ENCODE measurements at regions not wholly inside any gene's neighbourhood (a gene's known extent, or its start where the extent isn't known, plus 50 kb on each side); places are given as distances from the start of the nearest gene placed in this dataset.

- H3K9me3 ChIP-seq (ENCODE audit: low read depth, low read length, poor library complexity, severe bottlenecking), result peaks cover 6% of the 10 kb centered on the region
- no peak for DNase-seq (ENCODE audit: low spot score)
- H3K36me3 ChIP-seq (ENCODE audit: insufficient read depth, low read length, poor library complexity, severe bottlenecking), result no peaks in the 10 kb centered on the region
- no peak overlapping the region for H3K4me3 ChIP-seq (ENCODE audit: low read depth, low read length, poor library complexity, severe bottlenecking)
- intact Hi-C loops (cut with micrococcal nuclease; ENCODE audit: unreplicated experiment), result no loop called here
- no peak overlapping the region for H3K27ac ChIP-seq (ENCODE audit: low read depth, low read length, poor library complexity, severe bottlenecking)
- H3K4me1 ChIP-seq (ENCODE audit: insufficient read depth, low read length, poor library complexity, severe bottlenecking), result no peaks in the 10 kb centered on the region
- ChIA-PET CTCF (no interaction called here), POLR2A (ENCODE audit: low non-redundant PET) (no interaction called here)
- no TSS peak for BruUV-seq (replicated peaks)
- no peaks in the 10 kb centered on the region for H3K27me3 ChIP-seq (replicated peaks; ENCODE audit: insufficient read depth, low read depth, low read length, poor library complexity)
- no peak for TF ChIP-seq EZH2 (IDR thresholded peaks at IDR 0.05; ENCODE audit: borderline replicate concordance, low read depth, low read length, poor library complexity, severe bottlenecking)
- TF ChIP-seq, protein P1, sequence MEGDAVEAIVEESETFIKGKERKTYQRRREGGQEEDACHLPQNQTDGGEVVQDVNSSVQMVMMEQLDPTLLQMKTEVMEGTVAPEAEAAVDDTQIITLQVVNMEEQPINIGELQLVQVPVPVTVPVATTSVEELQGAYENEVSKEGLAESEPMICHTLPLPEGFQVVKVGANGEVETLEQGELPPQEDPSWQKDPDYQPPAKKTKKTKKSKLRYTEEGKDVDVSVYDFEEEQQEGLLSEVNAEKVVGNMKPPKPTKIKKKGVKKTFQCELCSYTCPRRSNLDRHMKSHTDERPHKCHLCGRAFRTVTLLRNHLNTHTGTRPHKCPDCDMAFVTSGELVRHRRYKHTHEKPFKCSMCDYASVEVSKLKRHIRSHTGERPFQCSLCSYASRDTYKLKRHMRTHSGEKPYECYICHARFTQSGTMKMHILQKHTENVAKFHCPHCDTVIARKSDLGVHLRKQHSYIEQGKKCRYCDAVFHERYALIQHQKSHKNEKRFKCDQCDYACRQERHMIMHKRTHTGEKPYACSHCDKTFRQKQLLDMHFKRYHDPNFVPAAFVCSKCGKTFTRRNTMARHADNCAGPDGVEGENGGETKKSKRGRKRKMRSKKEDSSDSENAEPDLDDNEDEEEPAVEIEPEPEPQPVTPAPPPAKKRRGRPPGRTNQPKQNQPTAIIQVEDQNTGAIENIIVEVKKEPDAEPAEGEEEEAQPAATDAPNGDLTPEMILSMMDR (conservative IDR thresholded peaks at IDR 0.05; ENCODE audit: low read depth, low read length), result no peak
These were observed 365.5 kb downstream of the KCNN2 start for GRCh38 chr5:114727358-114727757.

- TF ChIP-seq, protein P1 (conservative IDR thresholded peaks at IDR 0.05; ENCODE audit: low read depth, low read length), result no peak
- TF ChIP-seq EZH2 (IDR thresholded peaks at IDR 0.05; ENCODE audit: borderline replicate concordance, low read depth, low read length, poor library complexity, severe bottlenecking), result no peak
- H3K36me3 ChIP-seq (ENCODE audit: insufficient read depth, low read length, poor library complexity, severe bottlenecking), result no peaks in the 10 kb centered on the region
- CTCF ChIA-PET, result no interaction called here
- BruUV-seq (replicated peaks), result no TSS peak
- intact Hi-C loops (cut with micrococcal nuclease; ENCODE audit: unreplicated experiment), result no loop called here
- no peaks in the 10 kb centered on the region for H3K27me3 ChIP-seq (replicated peaks; ENCODE audit: insufficient read depth, low read depth, low read length, poor library complexity)
- DNase-seq (ENCODE audit: low spot score), result no peak
- H3K9me3 ChIP-seq (ENCODE audit: low read depth, low read length, poor library complexity, severe bottlenecking), result peaks cover 6% of the 10 kb centered on the region
- H3K4me1 ChIP-seq (ENCODE audit: insufficient read depth, low read length, poor library complexity, severe bottlenecking), result no peaks in the 10 kb centered on the region
- no peak overlapping the region for H3K4me3 ChIP-seq (ENCODE audit: low read depth, low read length, poor library complexity, severe bottlenecking)
- POLR2A ChIA-PET (ENCODE audit: low non-redundant PET), result no interaction called here
- H3K27ac ChIP-seq (ENCODE audit: low read depth, low read length, poor library complexity, severe bottlenecking), result no peak overlapping the region
These were observed 364.3 kb downstream of the KCNN2 start for GRCh38 chr5:114726131-114726530.

DNA sequence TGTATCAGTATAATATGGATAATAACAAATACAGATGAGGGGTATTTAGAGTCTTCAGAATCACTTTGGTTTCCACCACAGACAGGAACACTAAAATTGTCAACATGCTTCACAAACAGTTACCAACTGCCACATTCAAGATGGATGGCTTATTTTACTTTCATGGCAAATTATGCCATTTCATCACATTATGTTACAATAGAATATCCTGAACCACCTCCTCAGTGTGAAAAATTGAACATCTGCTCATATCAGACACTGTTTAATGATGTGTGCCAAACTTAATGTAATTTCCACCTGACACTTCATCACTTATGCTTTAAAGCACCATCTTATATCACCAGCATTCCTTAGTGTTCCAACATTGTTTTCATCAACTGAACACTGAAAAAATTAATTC is 357.4 kb downstream of the KCNN2 start:
- BruUV-seq (replicated peaks), result no TSS peak
- H3K9me3 ChIP-seq (ENCODE audit: low read depth, low read length, poor library complexity, severe bottlenecking), result peaks cover 6% of the 10 kb centered on the region

More for the DNA sequence above, 357.4 kb downstream of the KCNN2 start:
- no peak for DNase-seq (ENCODE audit: low spot score)
- TF ChIP-seq, protein P1 (conservative IDR thresholded peaks at IDR 0.05; ENCODE audit: low read depth, low read length), result no peak
- intact Hi-C loops (cut with micrococcal nuclease; ENCODE audit: unreplicated experiment), result no loop called here
- Histone ChIP-seq H3K4me3 (ENCODE audit: low read depth, low read length, poor library complexity, severe bottlenecking) (no peak overlapping the region), H3K36me3 (ENCODE audit: insufficient read depth, low read length, poor library complexity, severe bottlenecking) (no peaks in the 10 kb centered on the region), H3K4me1 (ENCODE audit: insufficient read depth, low read length, poor library complexity, severe bottlenecking) (no peaks in the 10 kb centered on the region), H3K27ac (ENCODE audit: low read depth, low read length, poor library complexity, severe bottlenecking) (no peak overlapping the region), H3K27me3 (replicated peaks; ENCODE audit: insufficient read depth, low read depth, low read length, poor library complexity) (no peaks in the 10 kb centered on the region)
- POLR2A ChIA-PET (ENCODE audit: low non-redundant PET), result no interaction called here
- CTCF ChIA-PET, result no interaction called here

All from A673 (cell line).